Dermis blood vessel endothelial cell (primary cell): ENCODE measurements at regions not wholly inside any gene's neighbourhood (a gene's known extent, or its start where the extent isn't known, plus 50 kb on each side); places are given as distances from the start of the nearest gene placed in this dataset.

Experiments
- DNase-seq: peaks from one replicate; pipeline ENCODE4 v3.0.0; 2010

DNA sequence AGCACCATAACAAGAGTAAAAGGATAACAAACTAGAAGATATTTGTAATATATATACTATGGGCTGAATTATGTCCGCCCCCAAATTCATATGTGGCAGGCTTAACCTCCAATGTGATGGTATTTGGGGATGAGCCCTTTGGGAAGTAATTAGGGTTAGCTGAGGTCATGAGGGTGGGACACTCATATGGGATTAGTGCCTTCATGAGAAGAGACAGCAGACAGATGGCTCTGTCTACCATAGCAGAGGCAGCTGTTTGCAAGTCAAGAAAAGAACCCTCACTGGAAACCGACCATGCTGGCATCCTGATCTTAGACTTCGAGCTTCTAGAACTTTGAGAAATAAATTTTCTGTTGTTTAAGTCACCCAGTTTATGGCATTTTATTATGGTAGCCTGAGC lies 303.6 kb downstream of the LMO4 start:
- DNase-seq = no peak

DNA sequence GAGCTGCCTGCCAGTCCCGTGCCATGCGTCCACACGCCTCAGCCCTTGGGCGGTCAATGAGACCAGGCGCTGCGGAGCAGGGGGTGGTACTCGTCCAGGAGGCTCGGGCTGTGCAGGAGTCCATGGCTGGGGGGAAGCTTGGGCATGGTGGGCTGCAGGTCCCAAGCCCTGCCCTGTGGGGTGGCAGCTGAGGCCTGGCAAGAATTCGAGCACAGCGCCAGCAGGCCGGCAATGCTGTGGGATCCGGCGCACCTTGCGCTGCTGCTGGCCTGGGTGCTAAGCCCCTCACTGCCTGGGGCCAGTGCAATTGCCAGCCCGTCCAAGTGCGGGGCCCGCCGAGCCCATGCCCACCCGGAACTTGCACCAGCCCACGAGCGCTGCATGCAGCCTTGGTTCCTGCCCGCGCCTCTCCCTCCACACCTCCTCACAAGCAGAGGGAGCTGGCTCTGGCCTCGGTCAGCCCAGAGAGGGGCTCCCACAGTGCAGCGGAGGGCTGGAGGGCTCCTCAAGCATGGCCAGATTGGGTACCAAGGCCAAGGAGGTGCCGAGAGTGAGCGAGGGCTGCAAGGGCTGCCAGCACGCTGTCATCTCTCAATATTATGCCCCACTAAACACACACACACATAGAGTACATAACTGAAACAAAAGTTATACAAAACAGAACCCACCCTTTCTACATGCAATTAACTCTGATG lies 307.7 kb downstream of the LMO4 start:
- DNase-seq = no peak

GRCh38 chr1:87638636-87639035 lies 310.0 kb downstream of the LMO4 start:
- DNase-seq = no peak

DNA sequence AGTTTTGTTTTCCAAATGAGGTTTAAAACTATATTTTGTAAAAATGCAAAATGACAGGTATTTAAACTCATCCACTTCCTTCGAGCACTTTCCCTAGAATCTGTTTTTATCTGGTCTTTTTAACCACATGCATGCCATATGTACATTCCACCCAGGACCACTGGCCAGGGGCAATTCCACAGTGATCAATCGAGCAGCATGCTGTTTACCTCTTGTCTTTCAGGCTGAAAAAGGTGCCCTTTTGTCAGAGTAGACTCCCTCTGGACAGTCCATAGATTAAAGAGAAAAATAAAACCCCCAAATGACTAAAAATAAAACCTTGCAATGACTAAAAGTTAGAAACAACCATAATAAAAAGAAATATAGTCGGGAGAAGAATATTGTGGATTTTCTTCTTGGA lies 313.3 kb downstream of the LMO4 start:
- DNase-seq = no peak

- DNase-seq = no peak
Observed at GRCh38 chr1:87642581-87643221, 314.0 kb downstream of the LMO4 start.

- no peak for DNase-seq
Observed at GRCh38 chr1:87644033-87644578, 315.4 kb downstream of the LMO4 start.

DNA sequence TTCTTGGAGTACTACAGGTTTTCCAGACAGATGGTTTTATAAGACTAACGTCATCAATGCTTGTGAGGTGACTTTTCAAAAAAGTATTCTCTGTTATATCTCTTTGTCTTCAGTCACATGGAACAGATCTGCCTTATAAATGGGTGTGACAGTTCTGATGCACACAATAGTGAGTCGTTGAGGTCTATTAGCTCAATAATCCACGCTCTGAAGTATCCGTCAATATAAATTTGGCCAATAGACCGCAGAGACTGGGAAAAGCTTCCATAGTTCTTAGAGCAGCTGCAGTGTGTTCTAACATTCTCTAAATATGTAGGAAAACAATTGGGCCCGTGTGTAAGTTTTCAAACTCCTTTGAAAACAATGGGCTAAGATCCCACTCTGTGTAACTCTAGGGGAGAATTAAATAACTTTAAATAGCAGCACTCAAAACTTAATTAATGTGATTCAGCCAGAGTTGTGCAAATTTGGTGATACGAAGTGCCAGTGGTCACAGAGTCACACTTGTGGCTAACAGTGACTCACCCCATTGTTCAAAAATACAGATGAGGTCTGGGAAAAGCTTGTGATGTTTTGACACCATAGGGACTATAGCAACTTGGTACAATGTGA lies 316.0 kb downstream of the LMO4 start:
- DNase-seq = no peak

DNA sequence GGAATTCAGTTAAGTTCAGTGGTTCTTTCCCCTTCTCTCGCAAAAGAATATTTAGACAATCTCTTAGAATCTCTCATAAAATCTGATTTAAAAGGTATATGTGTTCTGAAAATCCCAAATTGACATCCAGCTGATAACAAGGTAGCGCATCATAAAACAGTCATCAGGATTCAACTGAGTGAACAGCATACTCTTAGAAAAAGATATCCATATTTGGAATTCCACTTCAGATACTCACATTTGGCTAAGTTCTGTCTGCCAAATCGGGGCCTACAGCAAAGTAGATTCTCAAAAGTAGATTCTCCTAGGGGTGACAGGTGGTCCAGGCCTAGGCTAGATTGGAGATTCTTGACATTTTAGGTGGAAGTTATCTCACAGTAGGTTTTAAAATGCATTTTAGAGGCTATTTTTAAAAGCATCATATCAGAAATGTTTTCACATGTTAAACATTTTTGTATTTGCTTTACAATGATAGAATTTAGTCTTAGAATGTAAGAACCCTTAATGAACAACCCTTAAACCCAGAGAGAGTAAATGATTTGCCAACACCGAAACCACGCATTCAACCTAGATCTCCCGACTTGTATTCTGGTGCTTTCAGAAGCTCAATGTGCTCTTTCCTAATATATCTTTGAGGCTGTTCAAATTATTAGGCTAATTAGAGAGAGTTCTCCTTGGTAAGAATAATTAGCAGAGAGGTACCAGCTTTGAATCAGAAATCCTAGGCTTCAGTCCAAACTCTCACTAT lies 318.9 kb downstream of the LMO4 start:
- DNase-seq = no peak

DNA sequence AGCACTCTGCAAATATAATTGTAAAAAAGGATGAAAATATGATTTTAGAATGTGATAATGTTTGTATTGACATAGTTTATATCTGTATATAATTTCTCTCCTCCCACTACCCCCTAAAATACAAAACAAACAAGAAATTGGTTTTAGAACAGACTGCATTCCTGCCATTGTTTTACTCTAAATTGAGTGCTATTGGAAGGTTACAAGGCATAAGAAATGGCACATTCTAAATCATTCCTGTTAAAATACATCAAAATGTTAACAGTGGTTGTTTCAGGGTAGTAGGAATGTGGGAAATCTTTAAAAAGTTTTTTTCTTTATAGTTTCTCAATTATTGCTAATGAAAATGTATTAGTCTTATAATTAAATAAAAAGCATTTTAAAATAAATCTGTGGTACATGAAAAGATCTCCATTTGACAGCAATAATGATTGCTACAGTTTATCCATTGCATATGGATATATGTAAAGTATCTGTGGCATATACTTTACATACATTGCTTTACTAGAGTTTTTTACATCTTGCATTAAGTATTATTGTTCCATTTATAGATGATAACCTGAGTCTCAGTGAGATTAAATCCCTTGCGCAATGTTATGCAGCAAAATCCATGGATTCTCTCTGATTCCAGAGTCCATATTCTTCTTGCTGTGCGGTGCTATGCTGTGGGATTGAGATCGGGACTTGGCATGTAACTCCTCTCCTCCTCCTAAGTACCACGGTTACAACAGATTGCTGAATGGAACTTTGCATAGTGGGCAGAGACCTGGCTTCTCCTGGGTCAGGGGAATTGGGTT lies 319.8 kb downstream of the LMO4 start:
- DNase-seq = no peak

- DNase-seq = no peak
Observed at GRCh38 chr1:87650306-87650705, 321.6 kb downstream of the LMO4 start.

DNA sequence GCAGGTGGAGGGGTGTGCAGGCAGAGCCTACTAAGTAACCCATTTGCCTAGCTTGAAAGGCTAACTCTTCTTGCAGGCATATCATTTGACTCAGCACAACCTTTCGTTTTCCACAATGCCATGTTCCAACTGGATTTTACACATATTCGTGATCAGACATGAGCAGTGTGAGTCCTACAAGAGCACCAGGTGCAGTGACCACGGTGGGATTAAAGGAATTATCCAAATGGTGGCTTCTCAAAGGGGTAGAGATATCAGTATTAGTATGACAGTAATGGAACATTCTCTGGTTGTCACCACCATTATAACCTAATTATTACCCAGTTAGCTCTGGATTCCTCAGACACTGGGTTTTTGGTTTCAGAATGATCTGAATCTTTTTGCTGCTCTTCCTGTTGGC lies 323.5 kb downstream of the LMO4 start:
- DNase-seq = no peak

GRCh38 chr1:87665151-87665550 lies 336.5 kb downstream of the LMO4 start:
- no peak for DNase-seq

DNA sequence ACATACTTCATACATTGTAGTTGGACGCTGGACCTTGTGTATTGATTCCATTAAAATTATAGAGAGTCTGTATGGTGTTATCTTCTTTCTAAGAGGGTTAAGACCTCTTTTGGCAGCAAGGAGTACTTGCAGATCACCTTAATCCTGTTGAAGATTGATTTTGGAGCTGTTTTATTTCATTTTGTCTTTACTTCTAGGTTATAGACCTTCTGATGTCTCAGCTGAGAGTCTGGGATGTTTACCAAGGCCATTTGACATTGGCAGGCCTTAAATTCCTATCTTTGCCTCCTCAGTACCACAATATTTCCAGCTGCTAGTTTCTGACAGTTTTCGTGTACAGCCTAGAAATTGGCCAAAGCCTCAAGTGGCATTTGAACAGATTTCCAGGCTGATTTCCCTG lies 338.0 kb downstream of the LMO4 start:
- no peak for DNase-seq

DNA sequence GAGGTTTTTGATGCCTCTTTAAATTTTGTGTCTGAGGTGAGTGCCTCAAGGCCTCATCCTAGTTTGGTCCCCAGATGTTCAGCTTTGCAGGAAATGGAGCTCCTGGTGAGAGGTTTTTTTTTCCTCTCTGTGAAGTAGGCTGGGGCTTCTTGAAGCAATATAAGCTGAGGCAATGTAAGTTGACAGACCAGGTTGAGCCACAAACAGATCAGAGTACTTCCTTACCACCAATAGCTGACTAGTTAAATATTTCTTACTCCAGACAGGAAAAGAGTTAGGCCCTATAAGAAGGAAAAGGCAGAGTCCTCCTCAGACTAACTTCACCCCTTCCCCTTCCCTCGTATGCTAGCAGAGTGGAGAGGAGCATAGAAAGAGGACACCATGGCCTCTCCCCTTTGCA lies 341.0 kb downstream of the LMO4 start:
- DNase-seq = no peak

GRCh38 chr1:87673309-87673708 lies 344.6 kb downstream of the LMO4 start:
- no peak for DNase-seq

DNA sequence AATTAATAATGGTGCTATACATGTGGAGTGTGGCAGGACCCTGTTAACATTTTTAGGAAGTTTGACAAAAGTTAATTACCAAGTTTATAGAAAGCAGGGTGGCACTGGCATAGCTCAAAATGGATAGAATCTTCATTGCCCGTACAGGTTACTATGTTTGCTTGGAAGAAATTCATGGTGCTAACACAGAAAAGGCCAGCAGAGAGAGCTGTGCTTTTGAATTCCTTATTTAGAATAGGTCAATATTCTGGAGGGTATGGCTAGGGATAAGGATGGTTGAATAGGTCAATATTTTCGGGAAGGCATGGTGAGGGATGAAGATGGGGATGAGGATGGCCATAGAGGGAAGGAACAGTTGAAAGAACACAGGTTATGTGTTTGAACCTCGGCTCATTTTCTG lies 345.1 kb downstream of the LMO4 start:
- DNase-seq = no peak

DNA sequence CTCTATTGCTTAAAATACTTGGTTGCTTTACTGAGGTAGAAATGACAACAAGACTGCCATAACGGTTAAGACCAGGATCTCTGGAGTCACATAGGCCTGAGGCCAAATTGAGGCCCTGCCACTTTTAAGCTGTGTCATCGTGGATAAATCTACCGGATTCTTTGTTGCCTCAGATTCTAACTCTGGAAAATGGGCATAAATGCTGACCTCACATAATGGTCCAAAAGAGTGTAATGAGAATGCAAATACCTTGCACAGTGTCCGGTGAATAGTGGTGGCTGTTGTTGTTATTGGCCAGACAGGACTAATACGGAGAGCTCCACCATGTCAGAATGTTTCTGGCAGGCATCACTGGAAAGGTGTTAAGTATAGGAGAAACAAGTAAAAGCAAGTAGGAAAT lies 346.1 kb downstream of the LMO4 start:
- no peak for DNase-seq

DNA sequence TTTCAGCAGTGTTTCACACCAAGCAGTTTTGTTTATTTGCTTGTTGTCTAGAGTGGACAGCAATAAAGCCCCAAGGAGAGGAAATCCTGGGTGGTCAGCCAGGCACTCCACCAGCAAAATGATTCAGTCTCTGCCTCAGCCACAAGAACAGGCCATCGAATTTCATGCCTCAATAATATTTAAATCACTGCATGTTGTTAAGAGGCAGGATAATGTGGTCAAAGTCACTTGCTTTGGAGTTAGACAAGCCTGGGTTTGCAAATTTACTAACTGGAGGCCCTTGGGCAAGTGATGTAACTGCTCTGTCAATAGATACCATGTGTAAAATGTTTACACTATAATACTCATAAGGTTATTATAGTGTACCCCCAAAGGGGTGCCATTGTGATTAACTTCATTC lies 349.6 kb downstream of the LMO4 start:
- no peak for DNase-seq

DNA sequence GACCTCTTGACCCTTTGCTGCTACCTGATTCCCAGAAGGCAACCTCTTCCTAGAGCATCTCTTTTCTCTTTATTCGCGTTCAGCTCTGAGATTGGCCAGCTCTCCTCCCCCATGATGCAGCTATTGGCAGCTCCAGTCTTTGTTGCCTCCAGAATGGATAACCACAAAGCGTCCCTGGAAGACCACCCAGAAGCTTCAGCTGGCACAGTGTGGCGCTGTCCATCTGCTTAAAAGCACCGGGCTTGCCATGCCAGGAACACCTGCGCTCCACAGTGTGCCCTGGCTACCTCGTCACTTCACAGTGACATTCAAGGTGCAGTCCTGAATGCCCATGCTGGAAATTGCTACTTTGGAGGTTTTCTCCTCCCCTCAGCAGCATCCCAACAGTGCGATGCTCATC lies 353.9 kb downstream of the LMO4 start:
- DNase-seq = no peak

DNA sequence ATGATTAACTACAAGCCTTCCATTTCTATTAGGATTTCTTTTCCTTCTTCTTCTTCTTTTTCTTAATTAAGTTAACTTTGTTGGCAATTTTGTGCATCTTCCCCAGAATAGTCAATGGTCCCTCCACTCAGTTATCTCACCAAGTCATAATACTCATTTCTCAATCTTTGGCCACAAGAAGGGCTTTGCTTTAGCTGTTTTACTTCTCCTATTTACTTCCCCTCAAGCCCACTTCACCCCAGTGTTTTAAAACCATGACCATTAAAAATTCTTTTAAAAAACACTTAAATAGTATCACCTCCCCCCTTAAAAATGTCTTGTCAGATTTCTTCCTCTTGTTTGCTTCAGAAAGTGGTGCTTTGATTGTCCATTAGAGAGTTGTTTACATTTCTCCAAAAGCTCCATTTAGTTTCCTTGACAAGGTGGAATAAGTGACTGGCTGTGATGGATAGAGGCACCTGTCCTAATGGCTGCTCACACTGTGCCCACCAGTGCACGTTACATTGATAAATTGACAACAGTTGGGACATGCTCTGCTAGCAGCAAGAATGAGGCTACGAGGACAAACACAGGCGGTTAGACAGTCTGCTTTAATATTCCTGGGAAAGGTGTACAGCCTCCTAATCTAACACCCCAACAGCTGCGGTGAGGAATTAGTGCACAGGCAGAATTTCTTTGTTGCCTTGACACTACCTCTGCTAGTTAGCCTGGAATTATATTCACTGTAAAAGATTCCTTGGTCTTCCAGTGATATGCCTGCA lies 354.7 kb downstream of the LMO4 start:
- no peak for DNase-seq

GRCh38 chr1:87684194-87684593 lies 355.5 kb downstream of the LMO4 start:
- peak; percentile 29 for DNase-seq

DNA sequence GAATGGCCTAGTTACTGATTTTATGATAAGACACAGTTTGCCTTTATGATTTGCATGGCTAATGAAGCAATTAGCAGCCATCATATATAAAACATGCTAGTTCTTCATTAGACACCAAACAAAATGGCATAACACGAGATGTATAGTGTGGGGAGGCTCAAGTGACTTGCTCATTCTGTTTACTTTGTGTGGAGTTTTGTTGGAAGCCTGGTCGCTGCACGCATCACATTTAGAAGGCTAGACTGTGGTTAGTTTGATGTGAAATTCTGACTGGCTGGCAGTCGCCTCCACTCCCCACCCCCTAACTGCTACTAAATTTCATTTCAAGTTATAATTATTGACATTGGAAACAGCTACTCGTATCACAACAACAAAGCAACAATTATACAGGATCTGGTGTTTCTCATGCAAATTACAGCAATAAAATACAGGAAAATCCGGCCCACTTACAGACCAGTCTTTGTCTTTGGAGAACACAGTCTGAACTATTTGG lies 356.1 kb downstream of the LMO4 start:
- DNase-seq = peak; percentile 33
